Chondrocyte (in vitro differentiated cells): ENCODE measurements at regions not wholly inside any gene's neighbourhood (a gene's known extent, or its start where the extent isn't known, plus 50 kb on each side); places are given as distances from the start of the nearest gene placed in this dataset.

Experiments
- DNase-seq: peaks from one replicate; pipeline ENCODE4 v3.0.0; 2021; ENCODE audit warnings: mixed read lengths, low spot score
- H3K27ac Mint-ChIP-seq: one replicate; pipeline ENCODE4 v1.8.0; 2021; ENCODE audit warnings: mild to moderate bottlenecking, moderate library complexity, mixed read lengths; ENCODE audit not compliant: unreplicated experiment
- H3K27me3 Mint-ChIP-seq: 2 replicates; pipeline ENCODE4 v1.8.0; 2021; ENCODE audit warnings: low read depth, mixed read lengths
- H3K36me3 Mint-ChIP-seq: 2 replicates; pipeline ENCODE4 v1.8.0; 2021; ENCODE audit warnings: low read depth, mixed read lengths
- H3K4me1 Mint-ChIP-seq: 2 replicates; pipeline ENCODE4 v1.8.0; 2021; ENCODE audit warnings: low read depth, mild to moderate bottlenecking, mixed read lengths
- H3K4me3 Mint-ChIP-seq: one replicate; pipeline ENCODE4 v1.8.0; 2021; ENCODE audit warnings: mild to moderate bottlenecking, moderate library complexity, mixed read lengths; ENCODE audit not compliant: unreplicated experiment
- H3K9me3 Mint-ChIP-seq: 2 replicates; pipeline ENCODE4 v1.8.0; 2021; ENCODE audit warnings: low read depth, mixed read lengths
- TF ChIP-seq, protein P1 (sequence below): fragments of 200-600 bp; sonication (generic); IDR thresholded peaks from 2 replicates; pipeline ENCODE4 v1.5.0; 2021; ENCODE audit warnings: antibody characterized with exemption, mild to moderate bottlenecking, moderate library complexity

DNA sequence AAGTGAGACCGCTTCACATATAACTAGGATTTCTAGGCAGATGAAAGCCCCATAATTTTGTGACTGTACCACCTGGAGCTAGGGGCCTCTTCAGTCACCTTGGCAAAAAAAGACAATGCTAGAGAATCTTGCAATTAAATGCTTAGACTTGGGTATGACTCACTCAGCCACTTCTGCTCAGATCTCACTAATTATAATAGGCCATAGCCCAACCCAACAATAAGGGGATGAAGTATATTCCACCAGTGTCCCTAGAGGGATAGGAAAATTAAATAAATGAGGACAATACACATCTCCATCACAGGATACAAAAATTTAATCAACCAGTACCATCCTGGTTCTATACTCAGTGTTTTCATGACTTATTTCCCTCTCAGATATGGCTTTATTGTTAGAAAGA lies 1079.9 kb upstream of the C9orf72 start:
- TF ChIP-seq, protein P1, sequence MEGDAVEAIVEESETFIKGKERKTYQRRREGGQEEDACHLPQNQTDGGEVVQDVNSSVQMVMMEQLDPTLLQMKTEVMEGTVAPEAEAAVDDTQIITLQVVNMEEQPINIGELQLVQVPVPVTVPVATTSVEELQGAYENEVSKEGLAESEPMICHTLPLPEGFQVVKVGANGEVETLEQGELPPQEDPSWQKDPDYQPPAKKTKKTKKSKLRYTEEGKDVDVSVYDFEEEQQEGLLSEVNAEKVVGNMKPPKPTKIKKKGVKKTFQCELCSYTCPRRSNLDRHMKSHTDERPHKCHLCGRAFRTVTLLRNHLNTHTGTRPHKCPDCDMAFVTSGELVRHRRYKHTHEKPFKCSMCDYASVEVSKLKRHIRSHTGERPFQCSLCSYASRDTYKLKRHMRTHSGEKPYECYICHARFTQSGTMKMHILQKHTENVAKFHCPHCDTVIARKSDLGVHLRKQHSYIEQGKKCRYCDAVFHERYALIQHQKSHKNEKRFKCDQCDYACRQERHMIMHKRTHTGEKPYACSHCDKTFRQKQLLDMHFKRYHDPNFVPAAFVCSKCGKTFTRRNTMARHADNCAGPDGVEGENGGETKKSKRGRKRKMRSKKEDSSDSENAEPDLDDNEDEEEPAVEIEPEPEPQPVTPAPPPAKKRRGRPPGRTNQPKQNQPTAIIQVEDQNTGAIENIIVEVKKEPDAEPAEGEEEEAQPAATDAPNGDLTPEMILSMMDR, result no peak
- DNase-seq, result no peak
- H3K36me3 Mint-ChIP-seq, result no peaks in the 10 kb centered on the region
- no peaks in the 10 kb centered on the region for H3K4me1 Mint-ChIP-seq
- no peaks in the 10 kb centered on the region for H3K9me3 Mint-ChIP-seq
- no peaks in the 10 kb centered on the region for H3K27me3 Mint-ChIP-seq
- no peak overlapping the region for H3K27ac Mint-ChIP-seq
- H3K4me3 Mint-ChIP-seq, result no peak overlapping the region

DNA sequence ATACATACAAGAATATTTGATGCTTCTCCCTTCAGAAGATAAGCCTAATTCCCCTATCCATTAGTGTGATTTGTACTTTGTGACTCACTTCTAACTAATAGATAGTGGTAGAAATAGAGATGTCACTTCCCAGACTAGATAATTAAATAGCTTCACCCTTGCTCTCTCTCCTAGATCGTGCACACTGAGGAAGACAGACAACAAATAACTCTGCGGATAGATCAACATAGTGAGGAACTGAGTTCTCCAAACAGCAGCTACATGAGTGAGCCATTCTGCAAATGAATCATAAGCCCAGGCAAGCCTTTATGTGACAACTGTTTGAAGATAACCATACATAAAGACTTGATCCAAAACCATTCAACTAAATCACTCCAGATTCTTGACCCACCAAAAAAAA lies 1083.4 kb upstream of the C9orf72 start:
- TF ChIP-seq, protein P1, result no peak
- no peaks in the 10 kb centered on the region for H3K27me3 Mint-ChIP-seq
- H3K36me3 Mint-ChIP-seq, result no peaks in the 10 kb centered on the region
- DNase-seq, result no peak
- H3K27ac Mint-ChIP-seq, result no peak overlapping the region
- no peaks in the 10 kb centered on the region for H3K9me3 Mint-ChIP-seq
- H3K4me3 Mint-ChIP-seq, result no peak overlapping the region
- no peaks in the 10 kb centered on the region for H3K4me1 Mint-ChIP-seq

DNA sequence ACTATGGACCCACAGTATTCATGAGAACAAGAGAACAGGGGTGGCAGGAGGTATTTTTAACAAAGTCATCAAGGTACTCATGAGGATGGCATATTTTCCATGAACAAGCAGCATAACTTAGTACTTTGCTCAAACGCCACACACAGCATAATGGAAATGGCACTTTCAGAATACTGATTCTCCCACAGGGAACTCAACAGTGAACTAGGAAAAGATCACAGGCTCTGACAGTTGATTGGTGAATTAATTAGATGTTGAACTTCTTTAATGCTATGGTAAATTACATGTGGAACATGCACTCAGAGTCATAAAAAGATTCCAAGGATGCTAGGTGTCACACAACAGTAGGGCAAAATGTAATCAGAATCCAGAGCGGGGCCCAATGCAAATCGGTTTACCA lies 1088.6 kb upstream of the C9orf72 start:
- Mint-ChIP-seq H3K4me1 (no peaks in the 10 kb centered on the region), H3K27me3 (no peaks in the 10 kb centered on the region), H3K4me3 (no peak overlapping the region), H3K9me3 (no peaks in the 10 kb centered on the region), H3K27ac (no peak overlapping the region), H3K36me3 (no peaks in the 10 kb centered on the region)
- DNase-seq, result no peak
- TF ChIP-seq, protein P1, result no peak

DNA sequence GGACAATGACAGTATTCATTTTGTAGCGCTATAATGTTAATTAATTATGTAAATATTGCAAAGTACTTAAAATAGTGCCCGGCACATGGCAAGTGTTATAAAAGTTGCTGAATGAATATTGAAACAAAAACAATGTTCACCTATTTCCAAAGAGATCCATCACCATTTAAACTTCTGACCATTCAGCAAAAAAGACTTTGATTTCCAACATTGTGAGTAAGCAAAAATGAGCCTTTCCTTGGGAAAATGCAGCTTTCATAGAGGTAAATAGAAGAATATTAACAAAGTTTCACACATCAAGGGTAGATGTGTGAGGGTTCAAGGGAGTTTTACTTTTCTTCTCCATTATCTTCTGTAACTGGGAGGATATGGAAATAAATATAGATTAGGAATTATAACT lies 1089.4 kb upstream of the C9orf72 start:
- Mint-ChIP-seq H3K27ac (no peak overlapping the region), H3K4me3 (no peak overlapping the region), H3K27me3 (no peaks in the 10 kb centered on the region), H3K9me3 (no peaks in the 10 kb centered on the region), H3K4me1 (no peaks in the 10 kb centered on the region), H3K36me3 (no peaks in the 10 kb centered on the region)
- no peak for DNase-seq
- TF ChIP-seq, protein P1, result no peak

DNA sequence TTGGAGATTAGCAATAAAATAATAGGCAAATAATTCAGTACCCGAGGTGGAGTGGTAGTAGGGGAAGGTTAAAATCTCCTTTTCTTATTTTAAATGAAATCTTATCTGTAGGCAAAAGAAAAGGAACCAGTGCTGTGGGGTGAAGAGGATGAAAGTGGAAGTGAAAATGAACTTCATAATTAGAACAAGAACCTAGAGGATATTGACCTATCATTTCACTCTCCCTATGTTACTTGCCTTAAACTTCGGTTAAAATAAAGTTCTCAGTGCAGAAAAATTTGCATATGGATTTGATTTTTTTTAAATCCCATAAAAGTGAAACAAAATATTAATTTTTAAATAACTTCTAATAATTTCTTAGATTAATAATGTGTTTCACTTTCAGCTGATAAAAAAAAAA lies 1094.9 kb upstream of the C9orf72 start:
- H3K36me3 Mint-ChIP-seq, result no peaks in the 10 kb centered on the region
- H3K27me3 Mint-ChIP-seq, result no peaks in the 10 kb centered on the region
- no peak overlapping the region for H3K4me3 Mint-ChIP-seq

More for the DNA sequence above, 1094.9 kb upstream of the C9orf72 start:
- no peak overlapping the region for H3K27ac Mint-ChIP-seq
- TF ChIP-seq, protein P1, result no peak
- no peak for DNase-seq
- no peaks in the 10 kb centered on the region for H3K4me1 Mint-ChIP-seq
- no peaks in the 10 kb centered on the region for H3K9me3 Mint-ChIP-seq
